SK-N-MC (cell line): ENCODE measurements at regions not wholly inside any gene's neighbourhood (a gene's known extent, or its start where the extent isn't known, plus 50 kb on each side); places are given as distances from the start of the nearest gene placed in this dataset.

Source experiments
- EZH2 ChIP-seq: fragments of 200-600 bp; sonication (generic); IDR thresholded peaks from one replicate; pipeline ENCODE4 v1.6.1; 2017; ENCODE audit warnings: antibody characterized with exemption
- POLR2AphosphoS5 ChIP-seq: IDR thresholded peaks from 2 replicates; pipeline ENCODE4 v1.6.1; 2012; ENCODE audit warnings: mild to moderate bottlenecking, low read depth, low read length, borderline replicate concordance

DNA sequence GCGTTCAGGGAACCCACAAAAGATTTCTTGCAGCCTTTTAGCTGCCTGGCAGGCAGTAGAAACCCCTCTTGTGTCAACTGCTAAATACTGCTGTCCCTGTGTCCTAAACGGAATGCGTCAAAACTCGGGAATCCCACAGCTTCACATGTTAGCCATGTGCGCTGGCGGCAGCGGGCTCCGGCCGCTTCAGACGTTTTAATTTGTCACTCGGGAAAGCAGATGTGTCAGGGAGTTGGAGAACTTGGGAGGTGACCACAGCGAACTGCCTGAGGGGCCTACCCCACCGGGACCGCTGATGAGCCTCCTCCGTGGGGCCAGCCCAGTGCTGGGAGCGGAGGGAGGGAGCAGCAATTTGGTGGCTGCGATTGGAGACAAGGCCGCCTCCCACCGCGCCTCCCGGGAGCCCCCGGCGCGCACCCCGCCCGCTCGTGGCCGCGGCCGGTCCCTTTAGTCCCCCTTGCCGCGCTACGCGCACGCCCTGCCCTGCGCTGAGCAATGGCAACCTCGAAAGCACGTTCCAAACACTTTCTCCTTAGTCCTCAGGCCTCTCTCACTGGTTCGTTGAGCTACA lies 146.1 kb upstream of the SATB2 start:
- TF ChIP-seq EZH2 (no peak), POLR2AphosphoS5 (no peak)
